Activated naive CD4-positive, alpha-beta T cell treated with anti-CD3 and anti-CD28 coated beads, Interleukin-2, amount 50 U/mL, for 72 hours (primary cell): ENCODE measurements at regions not wholly inside any gene's neighbourhood (a gene's known extent, or its start where the extent isn't known, plus 50 kb on each side); places are given as distances from the start of the nearest gene placed in this dataset.

Experiments
- ATAC-seq, 2 donors: fragments of 150-1000 bp; cut with Tn5 transposase; 2 replicates each; pipeline ENCODE4 v1.10.0; 2021; ENCODE audit warnings: mild to moderate bottlenecking in 2 of 2, moderate library complexity in 2 of 2
- DNase-seq, 2 donors: peaks; one replicate each; pipeline ENCODE4 v3.0.0; 2021 to 2022; ENCODE audit warnings: low spot score in 2 of 2
- H3K27ac Mint-ChIP-seq, 2 donors: one replicate each; pipeline ENCODE4 v1.8.0; 2022; ENCODE audit warnings: mild to moderate bottlenecking in 2 of 2, mixed read lengths in 2 of 2
- H3K36me3 Mint-ChIP-seq, 2 donors: one replicate each; pipeline ENCODE4 v1.8.0; 2022; ENCODE audit warnings: mixed read lengths in 2 of 2
- H3K9me3 Mint-ChIP-seq, 2 donors: one replicate each; pipeline ENCODE4 v1.8.0; 2022; ENCODE audit warnings: mixed read lengths in 2 of 2

DNA sequence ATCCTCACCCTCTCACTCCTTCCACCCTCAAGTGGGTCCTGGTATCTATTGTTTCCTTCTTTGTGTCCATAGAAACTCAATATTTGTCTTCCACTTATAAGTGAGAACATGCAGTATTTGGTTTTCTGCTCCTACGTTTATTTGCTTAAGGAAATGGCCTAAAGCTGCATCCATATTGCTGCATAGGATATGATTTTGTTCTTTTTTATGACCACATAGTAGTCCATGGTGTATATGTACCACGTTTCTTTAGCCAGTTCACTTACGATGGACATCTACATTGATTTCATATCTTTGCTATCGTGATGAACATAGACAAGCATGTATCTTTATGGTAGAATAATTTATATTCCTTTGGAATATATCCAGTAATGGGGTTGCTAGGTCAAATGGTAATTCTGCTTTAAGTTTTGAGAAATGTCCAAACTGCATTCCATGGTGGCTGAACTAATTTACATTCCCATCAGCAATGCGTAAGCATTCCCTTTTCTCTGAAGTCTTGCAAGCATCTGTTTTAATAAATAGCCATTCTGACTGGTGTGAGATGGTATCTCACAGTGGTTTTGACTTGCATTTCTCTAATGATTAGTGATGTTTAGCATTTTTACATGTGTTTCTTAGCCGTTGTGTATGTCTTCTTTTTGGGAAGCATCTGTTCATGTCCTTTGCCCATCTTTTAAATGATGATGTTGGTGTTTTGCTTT lies 650.2 kb downstream of the ZNF385D start:
- ATAC-seq, result no peak

DNA sequence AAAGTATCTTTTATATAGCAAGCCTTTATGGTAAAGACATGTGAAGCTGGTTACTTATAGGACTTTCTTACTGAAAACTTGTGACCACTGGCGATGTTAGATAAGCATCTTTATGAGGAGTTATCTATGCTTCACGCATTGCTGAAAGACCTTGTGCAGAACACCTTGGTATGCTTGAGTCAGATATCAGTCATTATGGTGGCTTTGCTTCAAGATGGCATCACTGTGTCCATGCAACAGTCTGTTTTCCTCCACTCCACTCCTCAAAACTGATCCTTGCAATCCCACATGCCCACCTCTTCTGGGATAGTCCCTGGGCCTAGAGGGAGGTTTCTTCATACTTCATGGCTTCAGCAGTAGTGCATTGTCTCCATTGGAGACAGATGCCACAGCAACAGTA lies 656.3 kb downstream of the ZNF385D start:
- H3K27ac Mint-ChIP-seq, result no peak overlapping the region
- H3K36me3 Mint-ChIP-seq, result no peaks in the 10 kb centered on the region
- ATAC-seq (no peak), DNase-seq (no peak)
- H3K9me3 Mint-ChIP-seq, result peaks cover 11 to 13% of the 10 kb centered on the region in 2 donors

More for the DNA sequence above, 650.2 kb downstream of the ZNF385D start:
- Mint-ChIP-seq H3K36me3 (peaks cover 0 to 3% of the 10 kb centered on the region in 2 donors), H3K27ac (no peak overlapping the region), H3K9me3 (peaks cover 41 to 42% of the 10 kb centered on the region in 2 donors)
- no peak for DNase-seq

DNA sequence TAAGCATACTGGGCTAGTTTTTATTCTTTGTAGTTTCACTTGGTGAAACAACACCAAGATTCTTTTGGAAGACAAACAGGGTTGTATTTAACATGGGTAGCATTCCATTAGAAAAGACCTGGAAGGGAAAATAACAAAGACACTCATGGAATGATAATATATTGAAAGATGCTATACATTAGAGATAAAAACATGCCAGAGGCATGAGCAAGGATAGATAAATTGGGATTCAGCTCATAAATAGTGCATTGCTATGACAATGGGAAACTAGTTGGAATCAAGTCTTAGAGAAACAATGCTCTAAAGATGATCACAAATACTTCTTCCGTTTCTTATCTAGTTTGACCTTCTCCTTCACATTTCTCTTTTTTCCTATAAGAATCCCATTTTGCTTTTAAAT lies 677.4 kb downstream of the ZNF385D start:
- DNase-seq, result no peak
- ATAC-seq, result no peak
- Mint-ChIP-seq H3K27ac (no peak overlapping the region), H3K36me3 (no peaks in the 10 kb centered on the region), H3K9me3 (peaks cover 12 to 15% of the 10 kb centered on the region in 2 donors)

DNA sequence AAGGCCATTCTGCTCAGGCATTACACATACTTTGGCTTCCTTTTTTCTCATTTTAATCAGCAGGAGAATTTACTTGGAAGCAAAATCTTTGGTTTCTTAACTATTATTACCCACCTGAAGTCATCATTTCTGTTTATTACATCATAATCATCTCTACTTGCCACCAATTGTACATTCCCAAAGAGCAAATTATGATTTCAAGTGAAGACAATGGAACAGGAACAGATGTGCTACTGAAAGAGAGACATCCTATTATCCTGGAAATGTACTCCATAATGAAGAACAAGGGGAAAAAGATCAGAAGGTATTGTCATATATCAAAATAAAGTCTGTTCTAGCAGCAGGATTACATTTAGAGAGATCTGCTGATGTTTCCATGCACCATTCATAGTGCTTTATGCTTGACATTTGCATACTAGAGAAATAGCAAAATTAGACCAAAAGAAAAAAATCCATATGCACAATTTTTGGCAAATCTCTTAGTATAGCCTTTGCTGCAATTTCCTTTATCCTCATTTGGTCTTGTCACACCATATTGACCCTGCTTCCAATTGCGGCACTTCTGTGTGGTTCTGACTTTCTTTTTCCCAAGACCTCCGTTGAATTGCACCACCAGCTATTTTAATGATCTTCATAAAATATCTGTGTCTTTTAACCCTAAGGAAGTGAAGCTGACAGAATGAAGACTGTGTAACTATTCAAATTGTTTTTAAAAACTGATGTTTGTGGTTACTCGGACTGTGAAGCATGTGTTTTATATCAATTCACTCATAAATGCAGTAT lies 683.8 kb downstream of the ZNF385D start:
- Mint-ChIP-seq H3K36me3 (no peaks in the 10 kb centered on the region), H3K9me3 (peaks cover 13 to 17% of the 10 kb centered on the region in 2 donors), H3K27ac (no peak overlapping the region)
- ATAC-seq (no peak), DNase-seq (no peak)

DNA sequence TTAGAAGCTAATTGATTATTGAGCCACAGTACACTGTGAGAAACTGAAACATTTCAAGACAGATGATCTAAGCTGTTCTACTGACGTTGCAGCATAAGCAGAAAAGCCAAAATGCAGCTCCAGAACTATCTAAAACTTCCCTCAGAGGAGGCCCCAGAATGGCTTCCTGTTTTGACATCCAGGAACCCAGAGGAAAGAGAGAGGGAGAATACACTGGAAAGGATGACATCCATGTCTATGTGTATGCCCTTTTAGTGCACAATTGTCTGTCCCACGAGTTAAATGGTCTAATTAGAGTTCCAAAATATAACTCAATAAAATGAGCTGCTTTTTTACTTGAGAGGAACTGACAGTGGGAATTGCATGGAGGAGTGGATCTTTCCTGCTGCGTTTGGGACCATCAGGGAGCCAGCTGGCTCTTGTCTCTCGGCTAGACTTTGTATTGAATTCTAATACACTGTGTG lies 688.1 kb downstream of the ZNF385D start:
- Mint-ChIP-seq H3K9me3 (peaks cover 1 to 4% of the 10 kb centered on the region in 2 donors), H3K36me3 (no peaks in the 10 kb centered on the region), H3K27ac (no peak overlapping the region)
- no peak for ATAC-seq
- DNase-seq, result no peak

DNA sequence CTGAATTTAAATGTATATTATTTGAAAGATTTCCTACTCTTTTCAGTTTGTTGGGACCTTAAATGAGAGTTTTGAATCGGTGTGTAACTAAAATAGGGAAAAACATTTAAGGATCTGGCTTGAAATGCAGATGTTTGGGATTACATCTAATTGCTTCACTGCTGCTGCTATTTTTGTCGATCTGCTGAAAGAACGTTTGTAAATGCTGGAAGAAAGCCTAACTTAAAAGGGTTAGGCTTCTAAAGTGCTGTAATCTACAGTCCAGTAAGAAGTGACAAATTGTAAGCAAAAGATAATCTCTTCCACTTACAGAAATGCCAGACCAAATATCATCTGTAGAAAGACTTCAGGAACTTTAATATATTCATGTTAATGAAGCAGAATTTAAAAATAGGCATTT lies 691.6 kb downstream of the ZNF385D start:
- ATAC-seq, result no peak
- Mint-ChIP-seq H3K36me3 (no peaks in the 10 kb centered on the region), H3K27ac (no peak overlapping the region), H3K9me3 (peaks cover 3 to 13% of the 10 kb centered on the region in 2 donors)
- DNase-seq, result no peak

DNA sequence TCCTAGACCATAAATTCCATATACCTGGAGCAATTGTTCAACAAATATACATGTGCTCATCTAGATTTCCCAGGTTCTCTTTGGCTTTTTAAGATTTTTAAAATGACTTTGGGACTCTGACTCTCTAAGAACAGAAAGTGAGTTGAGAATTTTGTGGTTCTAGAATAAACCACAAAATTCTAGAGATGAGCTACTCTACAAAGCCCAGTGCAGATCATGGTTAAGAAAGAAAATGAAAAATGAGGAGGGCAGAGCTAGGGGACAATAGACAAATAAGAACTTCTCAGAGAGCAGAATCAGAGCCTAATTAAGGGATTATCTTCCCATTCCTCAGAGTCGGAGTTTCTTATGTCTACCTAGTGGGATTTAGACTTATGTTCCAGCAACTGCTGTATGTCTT lies 694.7 kb downstream of the ZNF385D start:
- ATAC-seq (no peak), DNase-seq (no peak)
- peaks cover 11 to 21% of the 10 kb centered on the region in 2 donors for H3K9me3 Mint-ChIP-seq
- H3K36me3 Mint-ChIP-seq, result no peaks in the 10 kb centered on the region
- no peak overlapping the region for H3K27ac Mint-ChIP-seq

DNA sequence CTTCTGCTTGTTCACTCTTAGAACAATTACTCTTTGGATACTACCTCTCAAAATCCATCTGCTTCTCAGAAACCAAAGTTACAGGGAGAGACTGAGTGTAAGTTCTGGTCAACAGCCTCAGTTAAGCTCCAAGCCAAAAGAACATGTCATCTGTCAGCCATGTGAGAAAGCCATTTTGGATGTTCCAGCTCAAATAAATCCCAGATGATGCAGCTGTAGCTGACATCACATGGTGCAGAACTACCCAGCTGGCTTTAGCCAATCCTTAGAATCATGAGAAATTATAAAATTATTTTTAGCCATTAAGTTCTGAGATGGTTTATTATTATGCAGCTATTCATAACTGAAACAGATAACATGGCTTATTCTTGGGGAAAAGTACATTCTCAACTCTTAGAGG lies 696.0 kb downstream of the ZNF385D start:
- Mint-ChIP-seq H3K9me3 (peaks cover 15 to 26% of the 10 kb centered on the region in 2 donors), H3K36me3 (no peaks in the 10 kb centered on the region), H3K27ac (no peak overlapping the region)
- no peak for DNase-seq
- no peak for ATAC-seq

DNA sequence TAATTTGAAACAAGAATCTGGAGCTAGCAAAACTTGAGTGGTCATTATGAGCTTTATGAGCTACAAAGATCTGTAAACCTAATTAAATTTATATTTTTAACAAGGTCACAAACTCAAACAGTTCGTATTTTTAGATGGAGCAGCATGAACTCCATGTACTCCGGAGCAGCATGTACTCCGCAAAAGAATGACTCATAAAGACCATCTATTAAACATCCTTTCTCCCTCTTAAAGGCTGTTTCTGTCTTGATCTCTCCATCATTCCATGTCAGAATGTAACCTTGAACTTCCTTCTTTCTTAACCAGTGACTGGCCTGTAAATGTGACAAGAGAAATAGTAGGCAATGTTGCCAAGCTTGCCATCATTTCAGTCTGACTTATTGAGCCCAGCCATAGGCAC lies 696.9 kb downstream of the ZNF385D start:
- H3K27ac Mint-ChIP-seq, result no peak overlapping the region
- no peaks in the 10 kb centered on the region for H3K36me3 Mint-ChIP-seq
- DNase-seq (no peak), ATAC-seq (no peak)
- H3K9me3 Mint-ChIP-seq, result peaks cover 12 to 26% of the 10 kb centered on the region in 2 donors

DNA sequence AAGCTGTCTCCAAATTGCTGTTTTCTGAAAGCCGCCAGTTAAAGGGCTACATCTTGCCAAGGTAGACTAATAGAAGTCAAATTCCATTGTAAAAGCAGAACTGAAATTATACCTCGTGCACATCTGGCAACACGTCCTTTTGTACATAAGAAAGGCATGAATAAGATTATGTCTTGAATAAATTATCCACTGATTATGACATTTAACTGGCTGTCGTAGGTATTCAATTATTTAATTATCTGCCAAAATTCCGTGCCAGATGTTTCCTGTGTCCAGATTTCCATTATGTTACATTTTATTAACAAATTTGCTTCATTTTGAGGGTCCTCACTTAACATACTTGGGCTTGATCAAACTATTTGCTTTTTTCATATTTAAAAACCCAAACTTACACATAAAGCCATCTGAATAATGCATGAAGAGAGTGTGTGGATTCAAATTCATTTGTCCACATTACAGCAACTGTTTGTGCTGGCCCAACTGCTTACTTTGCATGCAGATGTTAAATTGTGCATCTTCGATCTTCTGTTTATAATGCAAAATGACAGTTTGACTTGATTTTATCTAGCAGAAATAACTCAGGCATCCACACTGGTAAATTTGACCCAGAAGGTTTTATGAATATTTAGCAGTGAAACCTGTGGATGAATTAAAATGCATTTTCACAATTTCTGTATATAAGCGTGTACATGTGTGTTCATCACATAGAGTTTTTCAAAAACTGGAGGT lies 701.5 kb downstream of the ZNF385D start:
- no peak for ATAC-seq
- no peaks in the 10 kb centered on the region for H3K36me3 Mint-ChIP-seq
- H3K9me3 Mint-ChIP-seq, result peaks cover 12 to 13% of the 10 kb centered on the region in 2 donors
- H3K27ac Mint-ChIP-seq, result no peak overlapping the region
- DNase-seq, result no peak

DNA sequence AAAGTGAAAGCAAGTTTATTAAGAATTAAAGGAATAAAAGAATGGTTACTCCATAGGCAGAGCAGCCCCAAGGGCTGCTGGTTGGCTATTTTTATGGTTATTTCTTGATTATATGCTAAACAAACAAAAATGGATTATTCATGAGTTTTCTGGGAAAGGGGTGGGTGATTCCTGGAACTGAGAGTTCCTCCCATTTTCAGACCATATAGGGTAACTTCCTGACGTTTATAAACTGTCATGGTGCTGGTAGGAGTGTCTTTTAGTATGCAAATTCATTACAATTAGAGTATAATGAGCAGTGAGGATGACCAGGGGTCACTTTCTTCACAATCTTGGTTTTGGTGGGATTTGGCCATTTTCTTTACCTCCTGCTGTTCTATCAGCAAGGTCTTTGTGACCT lies 707.9 kb downstream of the ZNF385D start:
- no peak for DNase-seq
- peaks cover 0 to 5% of the 10 kb centered on the region in 2 donors for H3K36me3 Mint-ChIP-seq
- no peak overlapping the region for H3K27ac Mint-ChIP-seq
- H3K9me3 Mint-ChIP-seq, result peaks cover 10 to 12% of the 10 kb centered on the region in 2 donors
- no peak for ATAC-seq

DNA sequence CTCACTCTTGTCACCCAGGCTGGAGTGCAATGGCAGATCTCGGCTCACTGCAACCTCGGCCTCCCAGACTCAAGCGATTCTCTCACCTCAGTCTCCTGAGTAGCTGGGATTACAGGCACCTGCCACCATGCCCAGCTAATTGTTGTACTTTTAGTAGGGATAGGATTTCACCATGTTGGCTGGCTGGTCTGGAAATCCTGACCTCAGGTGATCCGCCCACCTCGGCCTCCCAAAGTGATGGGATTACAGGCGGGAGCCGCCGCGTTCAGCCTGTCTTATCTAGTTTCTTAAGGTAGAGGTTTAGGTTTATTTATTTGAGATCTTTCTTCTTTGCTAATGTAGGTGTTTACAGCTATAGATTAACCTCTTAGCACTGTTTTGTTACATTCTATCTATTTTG lies 708.8 kb downstream of the ZNF385D start:
- Mint-ChIP-seq H3K36me3 (peaks cover 0 to 5% of the 10 kb centered on the region in 2 donors), H3K9me3 (peaks cover 11 to 13% of the 10 kb centered on the region in 2 donors), H3K27ac (no peak overlapping the region)
- no peak for DNase-seq
- ATAC-seq, result no peak

DNA sequence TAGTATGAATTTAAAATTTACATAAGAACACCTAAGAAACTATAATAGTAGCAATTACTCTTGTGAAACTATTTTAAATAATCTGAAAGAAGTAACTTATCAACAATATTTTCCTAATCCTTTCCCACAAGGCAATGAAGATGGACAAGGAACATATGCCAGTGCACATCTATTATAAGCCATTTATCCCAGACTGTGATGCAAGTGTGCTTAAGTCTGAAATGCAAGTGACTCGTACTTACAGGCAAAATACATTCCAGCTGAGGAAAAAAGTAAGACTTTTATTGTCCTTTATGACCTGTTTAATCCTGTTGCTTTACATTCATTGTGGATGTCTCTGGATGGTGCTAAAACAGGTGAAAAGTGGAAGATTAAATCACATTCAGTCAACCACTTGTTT lies 709.4 kb downstream of the ZNF385D start:
- Mint-ChIP-seq H3K27ac (no peak overlapping the region), H3K36me3 (peaks cover 0 to 5% of the 10 kb centered on the region in 2 donors), H3K9me3 (peaks cover 11 to 13% of the 10 kb centered on the region in 2 donors)
- ATAC-seq (no peak), DNase-seq (no peak)

DNA sequence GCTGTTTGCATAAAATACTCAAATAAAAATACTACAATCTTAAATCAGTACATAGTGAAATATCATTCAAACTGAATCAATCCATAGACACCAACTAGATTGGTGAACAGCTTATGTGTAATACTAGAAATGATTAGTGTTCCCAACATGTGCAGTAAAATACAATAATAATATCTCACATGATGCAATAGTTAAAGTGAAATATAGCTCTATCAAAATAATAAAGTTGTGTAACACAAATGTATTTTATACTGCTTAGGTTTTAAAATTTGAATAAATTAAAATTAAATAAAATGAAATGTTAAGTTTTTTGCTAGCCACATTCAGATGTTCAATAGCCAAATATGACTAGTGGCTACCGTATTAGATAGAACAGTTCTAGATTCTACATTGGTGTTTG lies 714.1 kb downstream of the ZNF385D start:
- no peak for ATAC-seq
- peaks cover 6 to 13% of the 10 kb centered on the region in 2 donors for H3K9me3 Mint-ChIP-seq
- H3K27ac Mint-ChIP-seq, result no peak overlapping the region
- no peaks in the 10 kb centered on the region for H3K36me3 Mint-ChIP-seq
- no peak for DNase-seq

DNA sequence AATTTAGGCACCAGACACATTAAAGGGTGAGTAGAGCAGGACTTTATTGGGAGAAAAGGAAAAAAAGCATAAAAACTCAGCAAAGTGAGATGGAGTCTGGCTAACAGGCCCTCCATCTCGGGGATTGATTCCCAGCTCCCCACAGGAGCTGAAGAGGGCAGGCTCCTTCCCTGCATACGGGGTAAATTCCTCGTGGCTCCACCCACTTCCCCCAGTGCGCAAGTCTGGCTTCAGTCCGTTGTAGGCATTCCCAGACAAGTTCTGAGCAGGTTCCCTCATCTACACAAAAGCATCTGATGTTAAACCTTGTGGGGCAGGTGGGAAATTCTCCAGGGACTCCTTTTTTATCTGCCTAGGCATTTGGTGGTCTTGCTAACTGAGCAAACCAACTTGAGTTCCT lies 722.6 kb downstream of the ZNF385D start:
- ATAC-seq (no peak), DNase-seq (no peak)
- H3K36me3 Mint-ChIP-seq, result no peaks in the 10 kb centered on the region
- H3K27ac Mint-ChIP-seq, result no peak overlapping the region
- peaks cover 25 to 26% of the 10 kb centered on the region in 2 donors for H3K9me3 Mint-ChIP-seq

DNA sequence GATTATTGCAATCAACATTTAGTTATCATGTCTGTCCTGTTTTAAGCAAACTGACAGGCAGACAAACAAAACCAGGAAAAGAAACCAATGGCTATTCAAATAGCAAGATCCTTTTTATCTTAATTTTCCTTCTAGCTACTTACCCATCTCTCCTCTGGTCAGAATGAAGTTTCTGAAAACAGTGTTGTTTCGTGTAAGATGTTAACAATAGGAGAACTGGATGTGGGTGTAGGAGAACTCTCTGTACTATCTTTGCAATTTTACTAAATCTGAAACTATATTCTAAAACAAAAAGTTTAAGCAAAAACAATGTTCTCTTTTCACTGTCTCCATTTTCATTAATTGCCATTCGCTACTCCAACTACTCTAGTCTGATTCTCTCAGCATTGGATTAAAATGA lies 726.4 kb downstream of the ZNF385D start:
- Mint-ChIP-seq H3K27ac (no peak overlapping the region), H3K36me3 (no peaks in the 10 kb centered on the region), H3K9me3 (peaks cover 21 to 26% of the 10 kb centered on the region in 2 donors)
- DNase-seq (no peak), ATAC-seq (no peak)

DNA sequence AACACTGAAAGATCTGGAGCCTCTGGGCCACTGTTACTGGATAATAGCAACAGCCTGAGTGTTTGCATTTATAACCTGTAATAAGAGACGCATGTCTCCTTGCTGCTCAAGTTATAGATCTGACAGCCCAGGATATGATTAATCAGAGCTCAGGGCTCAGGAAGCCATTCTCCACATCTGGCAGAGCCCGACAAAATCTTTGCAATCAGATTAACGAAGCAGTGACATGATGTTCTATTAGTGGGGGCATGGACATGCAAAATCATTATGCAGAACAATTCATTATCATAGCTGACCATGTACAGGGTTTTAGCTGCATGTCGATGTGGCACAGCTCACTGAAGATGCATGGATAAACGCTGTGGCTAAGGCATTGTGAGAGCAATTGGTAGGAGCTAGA lies 730.3 kb downstream of the ZNF385D start:
- Mint-ChIP-seq H3K9me3 (peaks cover 22 to 24% of the 10 kb centered on the region in 2 donors), H3K36me3 (peaks cover 0 to 11% of the 10 kb centered on the region in 2 donors), H3K27ac (no peak overlapping the region)
- ATAC-seq, result no peak
- no peak for DNase-seq
